HG03025 (cell line): ENCODE measurements at regions not wholly inside any gene's neighbourhood (a gene's known extent, or its start where the extent isn't known, plus 50 kb on each side); places are given as distances from the start of the nearest gene placed in this dataset.

Source experiments
- ATAC-seq: cut with Tn5 transposase; IDR thresholded peaks from one replicate; pipeline ENCODE4 v1.9.1; 2021; ENCODE audit warnings: mild to moderate bottlenecking, moderate library complexity; ENCODE audit not compliant: unreplicated experiment, low FRiP score

DNA sequence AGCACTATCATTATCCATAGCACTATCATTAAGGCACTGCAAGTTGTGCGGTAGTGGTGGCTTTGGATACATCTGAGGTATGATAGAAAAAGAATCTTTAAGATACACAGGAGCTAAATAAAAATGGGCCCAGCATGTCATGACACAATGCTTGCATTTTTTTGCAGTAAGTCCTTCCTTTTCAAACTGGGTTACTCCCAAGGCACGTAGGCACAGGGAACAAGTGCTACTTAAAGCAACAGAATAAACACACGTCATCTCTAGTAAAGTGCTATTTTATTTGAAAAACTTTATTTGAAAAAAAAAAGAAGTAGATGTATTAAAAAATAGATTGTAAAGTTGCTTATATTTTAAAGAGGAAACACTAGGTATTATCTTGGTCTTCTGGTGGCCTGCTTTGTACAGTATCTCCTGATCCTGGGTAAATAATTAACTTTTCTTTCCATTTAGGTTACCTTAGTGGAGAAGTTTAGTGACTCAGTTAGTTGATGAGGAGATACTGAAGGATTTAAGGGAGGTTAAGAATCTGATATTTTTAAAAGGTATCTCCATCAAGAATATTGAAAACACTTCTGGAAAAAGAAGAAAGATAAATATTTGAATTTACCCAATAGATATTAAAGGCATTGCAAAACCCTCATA is 129.6 kb downstream of the EDN1 start:
- no peak for ATAC-seq

DNA sequence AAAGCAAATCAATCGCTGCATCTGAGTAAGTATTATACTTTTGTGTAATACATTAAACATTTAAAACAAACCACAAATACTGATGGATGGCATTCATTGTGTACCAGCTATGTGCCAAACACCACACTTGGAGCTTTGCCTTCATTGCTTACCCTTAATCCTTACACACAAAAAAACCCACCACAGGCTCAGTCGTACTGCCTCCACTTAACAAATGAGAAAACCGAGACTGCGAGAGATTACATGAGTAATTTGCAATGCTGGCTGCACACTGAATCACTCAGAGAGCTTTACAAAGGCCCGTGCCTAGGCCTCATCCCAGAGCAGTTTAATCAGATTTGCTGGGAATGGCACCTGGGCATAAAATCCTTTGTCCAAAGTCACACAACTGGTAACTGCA is 130.5 kb downstream of the EDN1 start:
- no peak for ATAC-seq

DNA sequence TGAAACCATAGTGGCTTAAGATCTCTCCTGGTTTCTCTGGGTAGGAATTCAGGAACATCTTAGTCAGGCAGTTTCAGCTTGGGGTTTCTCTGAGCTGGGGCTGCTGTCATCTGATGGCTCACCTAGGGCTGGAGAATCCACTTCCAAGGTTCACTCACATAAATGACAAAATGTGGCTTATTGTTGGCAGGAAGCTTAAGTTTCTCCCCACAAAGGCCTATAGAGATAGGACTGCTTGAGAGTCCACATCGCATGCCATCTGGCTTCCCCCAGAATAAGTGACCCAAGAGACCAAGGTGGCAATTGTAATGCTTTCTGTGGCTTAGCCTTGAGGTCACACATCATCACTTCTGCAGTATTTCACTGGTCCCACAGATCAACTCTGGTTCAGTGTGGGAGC is 131.4 kb downstream of the EDN1 start:
- no peak for ATAC-seq

DNA sequence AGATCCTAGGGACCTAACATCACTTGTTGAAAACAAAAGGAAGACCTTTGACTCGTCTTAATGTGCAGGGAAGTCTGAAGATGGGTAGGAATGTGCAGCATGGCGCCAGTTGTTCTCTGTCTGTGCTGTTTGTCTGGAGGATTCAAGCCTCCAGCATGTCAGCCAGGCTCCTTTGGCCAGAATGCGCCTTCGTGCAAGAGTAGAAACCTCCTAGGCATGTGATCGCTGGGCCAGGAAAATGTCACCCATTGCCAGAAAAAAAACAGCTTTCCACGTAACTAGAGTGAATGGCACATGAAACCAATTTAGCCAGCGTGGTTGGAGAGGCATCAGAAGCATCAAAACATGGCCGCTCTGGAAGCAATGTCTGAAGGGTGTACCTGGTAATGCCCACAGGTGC is 132.7 kb downstream of the EDN1 start:
- ATAC-seq, result no peak

DNA sequence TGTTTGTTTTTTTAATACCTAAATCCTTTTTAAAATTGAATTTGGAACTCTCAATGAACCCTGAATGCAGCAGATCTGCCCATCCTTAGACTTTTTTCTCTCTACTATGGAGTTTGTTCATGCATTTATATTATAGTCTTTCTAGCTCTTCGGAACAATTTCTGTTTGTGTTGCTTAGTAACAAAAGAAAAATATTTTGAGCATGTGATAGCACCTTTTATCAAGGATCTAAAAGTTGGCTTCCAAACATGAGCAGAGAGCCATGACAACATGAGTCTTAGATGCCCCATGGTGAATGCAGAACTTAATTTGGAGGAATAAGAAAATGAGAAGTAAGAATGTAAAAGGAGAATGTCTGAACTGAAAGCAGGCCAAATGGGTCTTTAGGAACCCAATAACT is 133.7 kb downstream of the EDN1 start:
- no peak for ATAC-seq

DNA sequence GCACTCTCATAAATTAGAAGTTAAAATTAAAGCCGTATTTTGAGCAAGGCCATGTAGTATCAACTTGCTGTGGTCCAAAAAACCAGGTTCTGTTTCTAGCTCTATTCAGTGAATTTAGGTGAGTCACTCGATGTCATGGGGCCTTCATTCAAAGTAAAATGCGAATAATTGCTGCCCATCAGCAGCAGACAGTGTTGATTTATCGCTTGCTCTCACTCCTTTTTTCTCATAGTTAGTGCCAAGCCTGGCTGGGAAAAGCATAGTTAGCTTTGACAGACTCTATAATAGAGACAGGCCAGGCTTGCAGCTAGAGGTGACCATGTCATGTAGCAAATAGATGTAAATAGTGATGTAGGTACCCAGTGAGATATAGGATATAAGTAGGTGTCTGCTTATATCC is 136.0 kb downstream of the EDN1 start:
- ATAC-seq, result no peak

DNA sequence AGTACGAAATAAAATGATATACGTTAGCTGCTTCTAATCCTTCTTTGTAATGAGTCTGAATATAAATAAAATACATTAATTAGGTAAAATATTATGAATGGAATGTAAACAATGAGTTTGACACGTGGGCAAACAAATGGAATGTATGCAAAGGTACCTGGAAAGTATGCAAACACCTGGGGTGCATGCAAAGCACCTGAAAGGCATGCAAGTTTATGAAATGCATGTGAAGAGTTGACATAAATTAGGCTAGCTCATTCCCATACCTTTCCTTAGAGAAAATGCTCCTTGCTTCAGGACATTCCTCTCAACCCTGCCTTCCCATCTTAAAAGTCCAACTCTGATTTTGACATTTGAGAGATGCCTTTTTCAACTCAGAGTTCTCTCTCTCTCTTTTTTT is 140.9 kb downstream of the EDN1 start:
- no peak for ATAC-seq

DNA sequence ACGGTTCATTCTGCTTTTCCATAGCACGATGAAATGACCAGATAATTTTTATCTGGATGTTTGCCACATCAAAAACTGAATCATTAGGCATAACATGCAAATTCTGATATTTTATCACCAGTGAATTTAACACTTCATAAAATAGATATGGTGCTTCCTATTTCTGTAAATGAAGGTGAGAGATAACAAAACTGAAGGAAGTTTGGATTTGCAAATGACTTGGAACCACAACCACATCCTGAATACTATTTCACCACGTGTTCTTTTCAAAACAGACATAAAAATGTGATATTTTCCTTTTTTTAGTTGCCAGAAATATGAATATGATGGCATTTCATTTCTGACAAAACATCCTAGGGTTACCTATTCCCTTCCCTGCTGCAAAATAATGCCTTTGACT is 146.1 kb downstream of the EDN1 start:
- ATAC-seq, result no peak

DNA sequence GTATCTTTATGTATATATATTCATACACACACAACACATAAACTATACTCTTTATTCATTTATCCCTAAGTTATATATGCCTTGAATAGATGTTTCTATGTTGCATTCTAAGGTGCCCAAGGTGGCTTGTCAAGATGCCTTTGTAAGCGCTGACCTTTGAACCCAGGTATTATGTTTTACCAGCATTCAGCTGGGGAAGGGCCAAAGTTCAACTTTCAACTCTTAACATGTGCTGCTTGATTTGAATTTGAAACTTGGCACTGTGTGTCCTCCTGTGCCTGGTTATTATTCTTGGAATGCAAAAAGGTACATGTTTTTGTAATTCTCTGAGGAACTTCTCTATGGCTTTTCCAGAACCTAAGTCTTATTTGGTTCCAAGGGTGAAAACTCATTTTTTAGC is 146.5 kb downstream of the EDN1 start:
- ATAC-seq, result no peak

DNA sequence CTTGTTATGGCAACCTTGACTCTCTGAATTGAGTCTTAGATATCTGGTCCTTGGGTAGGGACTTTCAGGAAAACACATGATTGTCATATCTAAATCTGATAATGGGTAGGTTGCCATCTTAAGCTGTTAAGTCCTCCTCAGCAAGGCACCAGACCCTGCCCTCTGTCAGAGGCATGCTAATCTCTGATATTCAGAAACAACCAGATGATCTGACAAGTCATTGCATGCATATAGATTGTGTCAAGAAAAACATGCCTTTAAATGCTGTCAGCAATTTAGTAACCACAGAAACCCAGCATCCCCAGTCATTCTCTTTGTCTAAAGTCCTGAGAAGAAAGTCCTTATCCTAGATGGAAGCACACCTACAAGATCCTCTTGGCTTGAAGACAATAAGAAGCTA is 149.1 kb downstream of the EDN1 start:
- ATAC-seq, result no peak

DNA sequence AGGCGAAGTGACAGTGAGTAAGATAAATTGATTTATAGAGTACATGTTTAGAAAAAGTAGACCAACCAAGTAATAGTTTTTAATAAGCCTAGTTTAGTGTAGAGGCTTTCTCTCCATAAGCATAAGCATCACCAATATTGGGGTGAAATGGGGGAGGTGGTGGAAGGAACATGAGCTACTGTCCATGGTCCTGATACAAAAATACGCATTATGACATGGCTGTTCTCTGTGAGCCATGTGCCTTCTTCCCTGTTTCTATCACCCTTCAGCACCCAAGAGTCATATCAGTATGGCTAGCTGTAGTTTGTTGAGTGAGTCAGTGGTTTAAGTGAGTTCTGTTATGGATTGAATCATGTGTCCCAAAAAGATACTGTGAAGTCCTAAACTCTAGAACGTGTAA is 150.8 kb downstream of the EDN1 start:
- no peak for ATAC-seq

DNA sequence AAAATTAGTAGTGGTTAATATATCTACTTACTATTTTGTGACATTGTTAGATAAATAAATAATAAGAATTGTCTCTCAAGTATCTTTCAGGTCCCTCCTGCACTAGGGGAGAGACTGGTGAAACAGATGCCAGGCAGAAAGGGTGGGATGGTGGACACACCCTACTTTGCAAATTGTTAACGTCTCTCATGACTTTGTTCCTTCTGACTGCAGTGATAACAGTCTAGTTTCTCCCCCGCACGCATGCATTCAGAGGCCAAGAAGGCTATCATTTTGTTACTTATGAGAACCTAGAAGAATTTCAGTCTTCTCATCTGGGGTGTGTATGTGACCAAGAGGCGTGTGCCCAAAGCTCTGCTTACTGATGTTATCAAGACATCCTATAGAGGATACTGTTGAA is 152.3 kb downstream of the EDN1 start:
- no peak for ATAC-seq

DNA sequence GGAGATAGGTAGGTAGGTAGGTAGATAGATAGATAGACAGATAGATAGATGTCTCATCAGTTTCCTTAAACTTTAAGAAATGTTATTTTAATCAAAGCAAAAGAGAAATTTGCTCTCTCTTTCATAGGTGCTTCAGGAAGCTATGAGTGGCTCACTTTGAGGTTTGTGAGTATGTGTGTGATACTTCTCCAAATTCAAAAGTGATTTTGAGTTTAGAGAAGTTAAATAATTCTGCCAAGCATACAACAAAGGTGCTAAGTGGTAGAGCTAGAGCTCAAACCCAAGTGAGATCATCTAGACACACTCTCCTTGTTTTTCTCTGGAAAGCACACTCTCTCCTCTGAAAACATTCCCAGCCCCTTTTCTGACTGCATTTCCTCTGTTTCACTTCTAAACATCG is 156.2 kb downstream of the EDN1 start:
- ATAC-seq, result no peak

DNA sequence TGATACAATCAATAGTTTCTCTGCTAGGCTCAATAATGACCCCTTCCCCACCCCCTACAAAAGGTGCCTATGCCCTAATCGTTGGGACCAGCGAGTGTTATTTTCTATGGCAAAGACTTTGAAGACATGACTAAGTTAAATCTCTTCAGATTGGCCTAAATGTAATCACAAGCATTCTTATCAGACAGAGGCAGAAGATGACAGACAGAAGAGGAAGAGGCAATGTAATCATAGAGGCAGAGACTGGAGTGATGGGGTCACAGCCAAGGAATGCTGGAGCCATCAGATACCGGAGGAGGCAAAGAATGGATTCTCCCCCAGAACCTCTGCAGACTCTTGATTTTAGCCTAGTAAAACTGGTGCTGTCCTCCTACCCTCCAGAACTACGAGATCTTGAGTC is 159.3 kb downstream of the EDN1 start:
- ATAC-seq, result no peak

DNA sequence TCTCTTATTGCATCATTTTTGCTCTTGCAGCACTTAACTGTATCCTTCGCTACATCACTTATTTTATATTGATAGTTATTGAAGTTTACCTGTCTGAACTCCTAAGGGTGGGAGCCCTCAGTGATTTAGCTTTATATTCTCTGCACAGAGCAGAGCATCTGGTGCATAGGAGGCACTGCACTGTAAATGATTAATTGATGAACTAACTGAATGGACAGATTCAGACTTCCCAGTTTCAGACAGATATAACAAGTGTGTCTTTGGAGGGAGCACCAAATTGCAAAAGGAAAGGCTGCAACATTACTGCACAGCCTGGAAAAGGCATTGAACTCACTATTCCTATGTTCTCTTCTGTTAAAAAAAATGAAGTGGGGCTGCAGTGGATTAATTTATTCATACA is 160.3 kb downstream of the EDN1 start:
- ATAC-seq, result no peak

DNA sequence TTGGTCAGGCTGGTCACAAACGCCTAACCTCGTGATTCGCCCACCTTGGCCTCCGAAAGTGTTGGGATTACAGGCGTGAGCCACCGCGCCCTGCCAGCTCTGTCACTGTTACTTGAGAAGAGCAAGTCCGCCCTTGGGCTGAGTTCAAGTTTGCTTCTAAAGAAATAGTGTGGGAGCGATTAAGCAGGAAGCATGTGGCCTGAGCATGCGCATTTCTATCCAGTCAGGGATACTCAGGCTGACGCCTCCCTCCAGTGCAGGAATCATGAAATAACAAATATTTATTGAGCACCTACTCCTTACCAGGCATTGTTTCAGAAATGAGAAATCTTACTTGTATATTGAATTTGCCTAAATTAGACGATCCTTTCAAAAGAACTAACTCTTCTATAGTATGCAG is 166.2 kb downstream of the EDN1 start:
- ATAC-seq, result no peak

DNA sequence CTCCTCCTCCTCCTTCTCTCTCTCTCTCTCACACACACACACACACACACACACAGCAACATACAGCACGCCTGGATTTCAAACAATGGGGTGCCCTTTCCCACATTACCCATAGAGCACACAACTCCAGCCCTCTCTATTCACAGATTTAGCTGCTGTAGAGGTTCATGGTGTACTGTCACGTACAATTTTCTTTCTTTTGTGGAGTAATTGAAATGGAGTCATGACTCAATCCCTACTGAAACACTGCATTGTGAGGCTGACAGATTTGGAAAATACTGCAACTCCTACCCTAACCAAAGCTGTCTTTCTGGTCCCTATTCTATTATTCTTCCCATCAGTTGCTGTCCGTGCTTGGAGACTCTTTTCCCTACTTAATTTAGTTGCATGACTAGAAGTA is 166.9 kb downstream of the EDN1 start:
- no peak for ATAC-seq

DNA sequence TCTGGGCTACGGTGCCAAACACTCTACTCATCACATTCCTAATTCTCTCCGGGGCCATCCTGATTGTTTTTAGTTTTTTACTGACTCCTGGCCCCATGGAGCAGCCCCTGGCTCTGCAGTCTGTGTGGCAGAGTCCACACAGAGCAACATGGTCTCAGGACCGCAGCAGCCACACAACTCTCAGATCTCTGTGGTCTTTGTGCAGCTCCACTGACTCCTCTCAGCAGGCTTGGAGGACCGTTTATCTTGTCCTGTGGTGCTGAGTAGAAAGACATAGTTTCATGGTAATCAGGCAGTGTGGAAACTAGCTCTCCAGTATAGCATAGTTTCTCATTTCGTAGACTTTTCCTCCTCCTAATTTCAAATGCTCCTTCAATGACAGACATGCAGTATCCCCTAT is 168.4 kb downstream of the EDN1 start:
- ATAC-seq, result no peak

DNA sequence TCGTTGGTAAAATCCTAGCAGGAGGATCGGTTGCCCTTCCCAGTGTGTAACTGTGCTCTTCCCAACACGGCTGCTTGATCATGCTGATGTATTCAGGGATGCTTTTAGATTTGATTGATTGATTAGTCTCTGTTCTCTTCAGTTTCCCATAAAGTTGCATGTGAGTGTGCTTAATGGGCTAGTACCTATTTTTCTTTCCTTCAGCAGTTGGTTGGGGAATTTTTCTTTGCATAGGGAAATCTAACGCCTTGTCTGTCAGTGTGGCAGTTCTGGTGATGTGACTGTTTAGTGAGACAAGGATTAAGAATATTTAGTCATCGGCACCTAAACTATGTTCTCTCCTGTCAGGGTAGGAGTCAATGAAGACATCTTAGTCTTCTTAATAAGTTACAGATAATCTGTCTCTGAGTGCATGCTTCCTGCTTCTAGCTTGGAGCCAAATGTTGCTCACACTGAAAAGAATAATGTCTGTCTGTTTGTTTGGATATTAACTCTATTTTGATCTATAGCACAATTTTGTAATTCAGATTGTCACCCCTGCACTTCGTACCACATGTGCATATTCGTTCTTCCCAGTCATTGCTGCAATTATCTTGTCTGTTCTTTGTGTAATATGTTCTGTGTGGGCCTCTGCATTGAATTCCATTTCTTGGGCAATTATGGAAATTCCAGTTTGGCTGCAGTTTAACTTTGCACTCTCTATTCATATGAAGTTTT is 169.9 kb downstream of the EDN1 start:
- no peak for ATAC-seq

DNA sequence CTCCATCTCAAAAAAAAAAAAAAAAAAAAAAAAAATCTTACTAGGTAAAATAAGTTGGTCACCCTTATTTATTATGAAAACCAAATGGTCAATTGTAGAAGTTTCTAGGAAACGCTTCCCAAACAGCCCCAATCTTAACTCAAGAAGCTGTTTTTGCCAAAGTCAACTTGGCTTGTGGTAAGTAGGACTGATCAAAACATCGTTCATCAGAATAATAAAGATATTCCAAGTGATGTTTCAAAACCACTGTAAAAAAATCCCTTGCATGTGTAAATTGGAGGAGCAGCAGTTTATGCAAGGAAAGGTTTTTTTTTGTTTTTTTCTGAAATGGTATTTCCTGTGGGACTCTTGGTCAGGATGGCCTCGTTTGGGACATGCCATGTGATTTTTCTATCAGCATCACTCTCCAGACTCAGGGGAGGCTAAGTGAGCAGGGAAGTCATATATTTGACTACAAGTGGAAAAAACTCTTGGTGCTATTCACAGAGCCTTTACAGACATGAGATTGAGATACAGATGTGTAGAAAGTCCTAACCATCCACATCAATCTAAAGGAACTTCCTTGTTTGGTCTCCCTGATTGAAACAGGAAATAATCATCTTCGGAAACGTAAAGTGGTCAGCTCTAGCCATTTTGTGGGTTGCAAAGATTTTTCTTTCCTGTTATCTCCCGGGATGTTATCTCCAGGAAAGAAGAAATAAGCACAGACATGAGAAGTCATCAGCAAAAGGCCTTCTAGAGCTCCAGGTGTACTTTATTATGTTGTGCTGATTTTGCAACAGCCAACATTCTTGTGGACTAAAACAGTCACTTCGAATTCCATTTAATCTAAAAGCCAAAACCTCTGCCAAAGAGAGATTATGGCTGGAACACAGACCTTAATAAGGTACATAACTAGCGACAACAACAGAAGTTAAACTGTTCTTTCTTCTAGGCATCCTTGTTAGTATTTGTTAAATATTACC is 177.8 kb downstream of the EDN1 start:
- no peak for ATAC-seq

DNA sequence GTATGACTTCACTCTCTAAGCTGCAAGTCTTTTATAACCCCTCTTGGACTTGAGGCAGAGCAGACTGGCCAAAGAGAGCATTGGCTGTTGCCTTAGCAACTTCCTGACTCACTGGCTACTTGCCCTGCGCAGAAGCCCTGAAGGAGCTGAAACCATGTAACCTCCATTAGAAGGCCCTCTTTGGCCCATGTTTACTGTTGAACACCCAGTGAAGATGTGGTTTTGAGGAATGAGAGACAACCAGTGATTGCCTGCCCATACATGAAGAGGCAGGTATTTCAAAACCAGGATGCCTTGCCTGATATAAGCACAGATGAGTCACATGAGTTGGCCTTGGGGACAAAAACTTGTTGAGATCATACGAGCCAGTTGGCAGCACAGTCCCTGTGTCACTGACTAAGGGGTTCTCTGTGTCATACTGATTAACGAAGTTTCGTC is 182.5 kb downstream of the EDN1 start:
- ATAC-seq, result no peak
